SK-N-SH treated with all-trans-retinoic acid at 6 μM for 48 hours (cell line): ENCODE measurements at regions not wholly inside any gene's neighbourhood (a gene's known extent, or its start where the extent isn't known, plus 50 kb on each side); places are given as distances from the start of the nearest gene placed in this dataset.

Experiments
- ATAC-seq: fragments of 200-7000 bp; cut with Tn5 transposase; 3 replicates; pipeline ENCODE4 v1.9.1; 2020; ENCODE audit warnings: mild to moderate bottlenecking, moderate library complexity
- ARNTL ChIP-seq: fragments of 450-650 bp; formaldehyde crosslinking; IDR thresholded peaks from 2 replicates; pipeline ENCODE4 v1.5.0; 2020; ENCODE audit warnings: low read depth, mild to moderate bottlenecking, moderate library complexity, borderline replicate concordance
- CSDC2 ChIP-seq: fragments of 250-450 bp; sonication (Bioruptor Pico); IDR thresholded peaks from 2 replicates; pipeline ENCODE4 v1.5.0; 2020; ENCODE audit warnings: mild to moderate bottlenecking, moderate library complexity
- ESRRG ChIP-seq: fragments of 250-450 bp; sonication (Bioruptor Pico); IDR thresholded peaks from 2 replicates; pipeline ENCODE4 v1.6.1; 2021; ENCODE audit warnings: mild to moderate bottlenecking
- GLIS3 ChIP-seq: fragments of 250-450 bp; sonication (Bioruptor Pico); IDR thresholded peaks from 2 replicates; pipeline ENCODE4 v1.5.0; 2020; ENCODE audit warnings: mild to moderate bottlenecking, moderate library complexity
- ISL1 ChIP-seq: fragments of 250-450 bp; sonication (Bioruptor Pico); IDR thresholded peaks from 2 replicates; pipeline ENCODE4 v2.1.2; 2022; ENCODE audit warnings: mild to moderate bottlenecking, moderate library complexity
- OSR1 ChIP-seq: fragments of 250-450 bp; sonication (Bioruptor Pico); IDR thresholded peaks from 2 replicates; pipeline ENCODE4 v1.8.0; 2022; ENCODE audit warnings: moderate library complexity, mild to moderate bottlenecking, inconsistent platforms
- PPARA ChIP-seq: fragments of 250-450 bp; sonication (Bioruptor Pico); IDR thresholded peaks from 2 replicates; pipeline ENCODE4 v1.5.0; 2020; ENCODE audit warnings: mild to moderate bottlenecking, borderline replicate concordance
- RARB ChIP-seq: fragments of 250-450 bp; sonication (Bioruptor Pico); IDR thresholded peaks from 2 replicates; pipeline ENCODE4 v1.8.0; 2021; ENCODE audit warnings: mild to moderate bottlenecking, moderate library complexity
- SNAI2 ChIP-seq: fragments of 250-450 bp; sonication (Bioruptor Pico); IDR thresholded peaks from 2 replicates; pipeline ENCODE4 v1.5.0; 2020; ENCODE audit warnings: mild to moderate bottlenecking, moderate library complexity
- TCF4 ChIP-seq: fragments of 250-450 bp; sonication (Bioruptor Pico); IDR thresholded peaks from 2 replicates; pipeline ENCODE4 v1.8.0; 2021; ENCODE audit warnings: mild to moderate bottlenecking, moderate library complexity, borderline replicate concordance
- TOX ChIP-seq: fragments of 250-450 bp; sonication (Bioruptor Pico); IDR thresholded peaks from 2 replicates; pipeline ENCODE4 v1.8.0; 2021; ENCODE audit warnings: mild to moderate bottlenecking, moderate library complexity, borderline replicate concordance
- ZC3H10 ChIP-seq: fragments of 250-450 bp; sonication (Bioruptor Pico); IDR thresholded peaks from 2 replicates; pipeline ENCODE4 v1.5.1; 2021; ENCODE audit warnings: mild to moderate bottlenecking, moderate library complexity
- ZFP3 ChIP-seq: fragments of 250-450 bp; sonication (Bioruptor Pico); IDR thresholded peaks from 2 replicates; pipeline ENCODE4 v1.5.0; 2020; ENCODE audit warnings: mild to moderate bottlenecking, moderate library complexity
- ZFP30 ChIP-seq: fragments of 450-650 bp; formaldehyde crosslinking; IDR thresholded peaks from 2 replicates; pipeline ENCODE4 v1.5.0; 2022; ENCODE audit warnings: mild to moderate bottlenecking, moderate library complexity
- ZNF565 ChIP-seq: fragments of 450-650 bp; formaldehyde crosslinking; conservative IDR thresholded peaks from 2 replicates; pipeline ENCODE4 v1.5.0; 2020; ENCODE audit warnings: low read depth, mild to moderate bottlenecking, moderate library complexity
- ZNF70 ChIP-seq: fragments of 450-650 bp; formaldehyde crosslinking; IDR thresholded peaks from 2 replicates; pipeline ENCODE4 v1.5.0; 2020; ENCODE audit warnings: mild to moderate bottlenecking, moderate library complexity
- ZNF8 ChIP-seq: fragments of 450-650 bp; formaldehyde crosslinking; IDR thresholded peaks from 2 replicates; pipeline ENCODE4 v1.5.0; 2020; ENCODE audit warnings: mild to moderate bottlenecking, moderate library complexity
- TF ChIP-seq, protein P1 (sequence below): fragments of 250-450 bp; sonication (Bioruptor Pico); IDR thresholded peaks from 2 replicates; pipeline ENCODE4 v1.5.1; 2021; ENCODE audit warnings: mild to moderate bottlenecking, moderate library complexity
- TF ChIP-seq, protein P2 (sequence below): fragments of 250-450 bp; sonication (Bioruptor Pico); IDR thresholded peaks from 2 replicates; pipeline ENCODE4 v1.8.0; 2020; ENCODE audit warnings: mild to moderate bottlenecking, moderate library complexity, borderline replicate concordance
- TF ChIP-seq, protein P3 (sequence below): fragments of 250-450 bp; sonication (Bioruptor Pico); IDR thresholded peaks from 2 replicates; pipeline ENCODE4 v1.5.0; 2020; ENCODE audit warnings: mild to moderate bottlenecking, moderate library complexity
- TF ChIP-seq, protein P4 (sequence below): fragments of 250-450 bp; sonication (Bioruptor Pico); IDR thresholded peaks from 2 replicates; pipeline ENCODE4 v1.5.1; 2020; ENCODE audit warnings: low read depth, mild to moderate bottlenecking, moderate library complexity
- TF ChIP-seq, protein P5 (sequence below): fragments of 250-450 bp; sonication (Bioruptor Pico); IDR thresholded peaks from 2 replicates; pipeline ENCODE4 v1.8.0; 2021; ENCODE audit warnings: low read depth, mild to moderate bottlenecking, moderate library complexity, borderline replicate concordance

DNA sequence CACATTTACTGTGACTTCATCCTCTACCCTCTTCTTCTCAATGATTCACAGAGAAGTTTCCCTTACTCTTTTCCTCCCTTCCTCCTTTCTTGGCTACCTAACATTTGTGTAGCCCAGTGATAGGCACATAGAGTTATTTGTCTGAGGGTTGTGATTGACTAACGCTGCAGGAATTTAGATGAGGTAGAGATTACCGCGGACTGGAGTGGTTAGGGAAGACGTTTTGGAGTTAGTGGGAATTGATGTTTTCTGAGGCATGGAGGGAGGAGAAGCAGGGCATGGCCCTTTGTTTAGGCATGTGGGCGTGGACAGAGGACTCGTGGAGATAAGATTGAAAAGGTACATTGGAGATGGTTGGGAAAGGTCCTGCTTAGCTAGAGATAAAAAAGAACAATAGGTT lies 246.7 kb downstream of the GPAT3 start:
- no peak for ATAC-seq
- TF ChIP-seq ZNF565, result no peak
- TF ChIP-seq, protein P1, sequence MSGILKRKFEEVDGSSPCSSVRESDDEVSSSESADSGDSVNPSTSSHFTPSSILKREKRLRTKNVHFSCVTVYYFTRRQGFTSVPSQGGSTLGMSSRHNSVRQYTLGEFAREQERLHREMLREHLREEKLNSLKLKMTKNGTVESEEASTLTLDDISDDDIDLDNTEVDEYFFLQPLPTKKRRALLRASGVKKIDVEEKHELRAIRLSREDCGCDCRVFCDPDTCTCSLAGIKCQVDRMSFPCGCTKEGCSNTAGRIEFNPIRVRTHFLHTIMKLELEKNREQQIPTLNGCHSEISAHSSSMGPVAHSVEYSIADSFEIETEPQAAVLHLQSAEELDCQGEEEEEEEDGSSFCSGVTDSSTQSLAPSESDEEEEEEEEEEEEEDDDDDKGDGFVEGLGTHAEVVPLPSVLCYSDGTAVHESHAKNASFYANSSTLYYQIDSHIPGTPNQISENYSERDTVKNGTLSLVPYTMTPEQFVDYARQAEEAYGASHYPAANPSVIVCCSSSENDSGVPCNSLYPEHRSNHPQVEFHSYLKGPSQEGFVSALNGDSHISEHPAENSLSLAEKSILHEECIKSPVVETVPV, result no peak

DNA sequence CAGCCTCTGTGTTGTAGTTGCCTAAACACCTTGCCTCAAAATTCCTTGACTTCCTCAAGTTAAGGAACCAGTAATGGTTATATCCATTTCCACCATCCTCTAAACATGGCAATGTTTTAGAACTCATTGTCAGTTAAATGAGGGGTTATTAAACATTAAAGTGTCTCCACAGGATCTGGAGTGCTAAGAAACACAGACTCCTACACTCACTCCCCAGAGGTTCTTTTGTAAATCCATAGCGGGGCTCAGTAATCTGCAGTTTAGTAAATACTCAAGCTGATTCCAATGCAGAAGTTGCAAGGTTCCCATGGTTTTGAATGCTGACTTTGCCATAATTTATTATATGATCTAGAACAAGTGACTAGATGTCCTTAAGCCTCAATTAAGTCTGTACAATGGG lies 245.5 kb downstream of the GPAT3 start:
- TF ChIP-seq ZC3H10 (CRISPR knock-in tag) (no peak), OSR1 (no peak), SNAI2 (CRISPR knock-in tag) (no peak), ZFP30 (CRISPR knock-in tag) (no peak), TCF4 (CRISPR knock-in tag) (no peak), GLIS3 (CRISPR knock-in tag) (no peak), ZFP3 (CRISPR knock-in tag) (no peak), ARNTL (CRISPR knock-in tag) (no peak), TOX (CRISPR knock-in tag) (no peak)
- TF ChIP-seq, protein P2, sequence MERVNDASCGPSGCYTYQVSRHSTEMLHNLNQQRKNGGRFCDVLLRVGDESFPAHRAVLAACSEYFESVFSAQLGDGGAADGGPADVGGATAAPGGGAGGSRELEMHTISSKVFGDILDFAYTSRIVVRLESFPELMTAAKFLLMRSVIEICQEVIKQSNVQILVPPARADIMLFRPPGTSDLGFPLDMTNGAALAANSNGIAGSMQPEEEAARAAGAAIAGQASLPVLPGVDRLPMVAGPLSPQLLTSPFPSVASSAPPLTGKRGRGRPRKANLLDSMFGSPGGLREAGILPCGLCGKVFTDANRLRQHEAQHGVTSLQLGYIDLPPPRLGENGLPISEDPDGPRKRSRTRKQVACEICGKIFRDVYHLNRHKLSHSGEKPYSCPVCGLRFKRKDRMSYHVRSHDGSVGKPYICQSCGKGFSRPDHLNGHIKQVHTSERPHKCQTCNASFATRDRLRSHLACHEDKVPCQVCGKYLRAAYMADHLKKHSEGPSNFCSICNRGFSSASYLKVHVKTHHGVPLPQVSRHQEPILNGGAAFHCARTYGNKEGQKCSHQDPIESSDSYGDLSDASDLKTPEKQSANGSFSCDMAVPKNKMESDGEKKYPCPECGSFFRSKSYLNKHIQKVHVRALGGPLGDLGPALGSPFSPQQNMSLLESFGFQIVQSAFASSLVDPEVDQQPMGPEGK (CRISPR knock-in tag), result no peak
- TF ChIP-seq, protein P3, sequence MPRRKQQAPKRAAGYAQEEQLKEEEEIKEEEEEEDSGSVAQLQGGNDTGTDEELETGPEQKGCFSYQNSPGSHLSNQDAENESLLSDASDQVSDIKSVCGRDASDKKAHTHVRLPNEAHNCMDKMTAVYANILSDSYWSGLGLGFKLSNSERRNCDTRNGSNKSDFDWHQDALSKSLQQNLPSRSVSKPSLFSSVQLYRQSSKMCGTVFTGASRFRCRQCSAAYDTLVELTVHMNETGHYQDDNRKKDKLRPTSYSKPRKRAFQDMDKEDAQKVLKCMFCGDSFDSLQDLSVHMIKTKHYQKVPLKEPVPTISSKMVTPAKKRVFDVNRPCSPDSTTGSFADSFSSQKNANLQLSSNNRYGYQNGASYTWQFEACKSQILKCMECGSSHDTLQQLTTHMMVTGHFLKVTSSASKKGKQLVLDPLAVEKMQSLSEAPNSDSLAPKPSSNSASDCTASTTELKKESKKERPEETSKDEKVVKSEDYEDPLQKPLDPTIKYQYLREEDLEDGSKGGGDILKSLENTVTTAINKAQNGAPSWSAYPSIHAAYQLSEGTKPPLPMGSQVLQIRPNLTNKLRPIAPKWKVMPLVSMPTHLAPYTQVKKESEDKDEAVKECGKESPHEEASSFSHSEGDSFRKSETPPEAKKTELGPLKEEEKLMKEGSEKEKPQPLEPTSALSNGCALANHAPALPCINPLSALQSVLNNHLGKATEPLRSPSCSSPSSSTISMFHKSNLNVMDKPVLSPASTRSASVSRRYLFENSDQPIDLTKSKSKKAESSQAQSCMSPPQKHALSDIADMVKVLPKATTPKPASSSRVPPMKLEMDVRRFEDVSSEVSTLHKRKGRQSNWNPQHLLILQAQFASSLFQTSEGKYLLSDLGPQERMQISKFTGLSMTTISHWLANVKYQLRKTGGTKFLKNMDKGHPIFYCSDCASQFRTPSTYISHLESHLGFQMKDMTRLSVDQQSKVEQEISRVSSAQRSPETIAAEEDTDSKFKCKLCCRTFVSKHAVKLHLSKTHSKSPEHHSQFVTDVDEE (CRISPR knock-in tag), result no peak
- TF ChIP-seq, protein P1, result no peak
- no peak for ATAC-seq

DNA sequence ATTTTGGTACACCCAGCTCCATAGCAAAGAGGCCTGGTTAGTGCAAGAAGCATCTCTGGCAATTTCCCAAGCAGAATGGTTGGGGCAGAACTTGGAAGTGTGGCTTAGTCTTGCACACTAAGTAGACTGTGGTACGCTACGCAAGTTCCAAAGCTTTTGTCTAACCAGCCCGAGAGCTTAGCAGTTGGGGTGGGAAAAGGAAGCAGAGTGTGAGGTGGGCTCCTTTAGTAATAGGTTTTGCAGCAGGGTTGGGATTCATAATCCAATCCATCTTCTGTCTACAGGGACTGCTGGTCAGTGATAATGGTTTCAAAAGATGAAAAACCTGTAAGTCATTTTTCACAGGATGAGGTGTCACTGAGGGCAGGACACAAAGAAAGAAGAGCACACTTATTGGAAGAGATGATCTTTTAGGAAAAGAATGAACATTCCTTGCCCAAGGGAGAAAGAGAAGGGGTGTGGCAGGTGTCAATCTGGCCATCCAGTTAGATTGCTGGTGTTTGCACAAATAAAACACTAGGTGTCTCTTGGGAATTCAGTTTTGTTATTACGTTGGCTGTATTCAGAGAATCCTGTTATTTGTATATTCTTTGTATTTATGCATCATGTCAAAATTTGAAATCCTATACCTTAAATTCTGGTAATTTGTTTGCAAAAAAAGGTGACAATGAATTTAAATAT lies 244.3 kb downstream of the GPAT3 start:
- ATAC-seq, result no peak
- TF ChIP-seq TOX (CRISPR knock-in tag) (no peak), ZNF70 (CRISPR knock-in tag) (no peak), GLIS3 (CRISPR knock-in tag) (no peak), RARB (CRISPR knock-in tag) (no peak), ESRRG (CRISPR knock-in tag) (no peak), CSDC2 (CRISPR knock-in tag) (no peak), ZFP3 (CRISPR knock-in tag) (no peak), PPARA (CRISPR knock-in tag) (no peak), ISL1 (no peak), ZNF8 (CRISPR knock-in tag) (no peak), ZFP30 (CRISPR knock-in tag) (no peak), SNAI2 (CRISPR knock-in tag) (no peak), ZNF565 (no peak), OSR1 (no peak)
- TF ChIP-seq, protein P4, sequence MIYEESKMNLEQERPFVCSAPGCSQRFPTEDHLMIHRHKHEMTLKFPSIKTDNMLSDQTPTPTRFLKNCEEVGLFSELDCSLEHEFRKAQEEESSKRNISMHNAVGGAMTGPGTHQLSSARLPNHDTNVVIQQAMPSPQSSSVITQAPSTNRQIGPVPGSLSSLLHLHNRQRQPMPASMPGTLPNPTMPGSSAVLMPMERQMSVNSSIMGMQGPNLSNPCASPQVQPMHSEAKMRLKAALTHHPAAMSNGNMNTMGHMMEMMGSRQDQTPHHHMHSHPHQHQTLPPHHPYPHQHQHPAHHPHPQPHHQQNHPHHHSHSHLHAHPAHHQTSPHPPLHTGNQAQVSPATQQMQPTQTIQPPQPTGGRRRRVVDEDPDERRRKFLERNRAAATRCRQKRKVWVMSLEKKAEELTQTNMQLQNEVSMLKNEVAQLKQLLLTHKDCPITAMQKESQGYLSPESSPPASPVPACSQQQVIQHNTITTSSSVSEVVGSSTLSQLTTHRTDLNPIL (CRISPR knock-in tag), result no peak
- TF ChIP-seq, protein P1, result no peak
- TF ChIP-seq, protein P5, sequence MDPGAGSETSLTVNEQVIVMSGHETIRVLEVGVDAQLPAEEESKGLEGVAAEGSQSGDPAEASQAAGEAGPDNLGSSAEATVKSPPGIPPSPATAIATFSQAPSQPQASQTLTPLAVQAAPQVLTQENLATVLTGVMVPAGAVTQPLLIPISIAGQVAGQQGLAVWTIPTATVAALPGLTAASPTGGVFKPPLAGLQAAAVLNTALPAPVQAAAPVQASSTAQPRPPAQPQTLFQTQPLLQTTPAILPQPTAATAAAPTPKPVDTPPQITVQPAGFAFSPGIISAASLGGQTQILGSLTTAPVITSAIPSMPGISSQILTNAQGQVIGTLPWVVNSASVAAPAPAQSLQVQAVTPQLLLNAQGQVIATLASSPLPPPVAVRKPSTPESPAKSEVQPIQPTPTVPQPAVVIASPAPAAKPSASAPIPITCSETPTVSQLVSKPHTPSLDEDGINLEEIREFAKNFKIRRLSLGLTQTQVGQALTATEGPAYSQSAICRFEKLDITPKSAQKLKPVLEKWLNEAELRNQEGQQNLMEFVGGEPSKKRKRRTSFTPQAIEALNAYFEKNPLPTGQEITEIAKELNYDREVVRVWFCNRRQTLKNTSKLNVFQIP, result no peak
